ENCODE measurements at regions not wholly inside any gene's neighbourhood (a gene's known extent, or its start where the extent isn't known, plus 50 kb on each side); places are given as distances from the start of the nearest gene placed in this dataset.

GRCh38 chr14:86525673-86526072 is 995.7 kb downstream of the FLRT2 start:
- no peaks in the 10 kb centered on the region for H3K36me3 ChIP-seq (ENCODE audit: insufficient read depth)
- H3K4me1 ChIP-seq (ENCODE audit: low read depth, poor library complexity, severe bottlenecking): no peaks in the 10 kb centered on the region
- H3K27ac ChIP-seq: no peak overlapping the region
- H2AFZ ChIP-seq (ENCODE audit: low read depth): no peak overlapping the region
- TF ChIP-seq CTCF (conservative IDR thresholded peaks at IDR 0.05; ENCODE audit: low read depth, low read length): no peak
- no peak overlapping the region for H3K9ac ChIP-seq
- H3K4me3 ChIP-seq (IDR thresholded peaks at IDR 0.05; ENCODE audit: insufficient read depth, low read depth, low read length): no peak overlapping the region
- H3K27me3 ChIP-seq (ENCODE audit: insufficient read depth, low read depth): no peaks in the 10 kb centered on the region
- no peak overlapping the region for H3K4me2 ChIP-seq
- no peaks in the 10 kb centered on the region for H3K79me2 ChIP-seq (ENCODE audit: insufficient read depth, low read depth)
- no peaks in the 10 kb centered on the region for H4K20me1 ChIP-seq (ENCODE audit: insufficient read depth)

GRCh38 chr14:86521843-86522242 is 991.9 kb downstream of the FLRT2 start:
- no peak for TF ChIP-seq CTCF (conservative IDR thresholded peaks at IDR 0.05; ENCODE audit: low read depth, low read length)
- no peak overlapping the region for H3K4me3 ChIP-seq (IDR thresholded peaks at IDR 0.05; ENCODE audit: insufficient read depth, low read depth, low read length)
- no peaks in the 10 kb centered on the region for H4K20me1 ChIP-seq (ENCODE audit: insufficient read depth)
- no peak overlapping the region for H2AFZ ChIP-seq (ENCODE audit: low read depth)
- no peak overlapping the region for H3K27ac ChIP-seq
- H3K9ac ChIP-seq: no peak overlapping the region
- H3K36me3 ChIP-seq (ENCODE audit: insufficient read depth): no peaks in the 10 kb centered on the region
- H3K4me2 ChIP-seq: no peak overlapping the region
- no peaks in the 10 kb centered on the region for H3K4me1 ChIP-seq (ENCODE audit: low read depth, poor library complexity, severe bottlenecking)
- H3K79me2 ChIP-seq (ENCODE audit: insufficient read depth, low read depth): no peaks in the 10 kb centered on the region
- no peaks in the 10 kb centered on the region for H3K27me3 ChIP-seq (ENCODE audit: insufficient read depth, low read depth)

- Histone ChIP-seq H3K4me1 (ENCODE audit: low read depth, poor library complexity, severe bottlenecking) (no peaks in the 10 kb centered on the region), H3K79me2 (ENCODE audit: insufficient read depth, low read depth) (no peaks in the 10 kb centered on the region), H3K27me3 (ENCODE audit: insufficient read depth, low read depth) (no peaks in the 10 kb centered on the region), H3K9ac (no peak overlapping the region), H3K27ac (no peak overlapping the region), H2AFZ (ENCODE audit: low read depth) (no peak overlapping the region), H3K4me3 (IDR thresholded peaks at IDR 0.05; ENCODE audit: insufficient read depth, low read depth, low read length) (no peak overlapping the region), H3K36me3 (ENCODE audit: insufficient read depth) (no peaks in the 10 kb centered on the region), H3K4me2 (no peak overlapping the region), H4K20me1 (ENCODE audit: insufficient read depth) (no peaks in the 10 kb centered on the region)
- no peak for TF ChIP-seq CTCF (conservative IDR thresholded peaks at IDR 0.05; ENCODE audit: low read depth, low read length)
Measured at GRCh38 chr14:86521031-86521730, 991.2 kb downstream of the FLRT2 start.

GRCh38 chr14:86518298-86518697 is 988.4 kb downstream of the FLRT2 start:
- H3K4me1 ChIP-seq (ENCODE audit: low read depth, poor library complexity, severe bottlenecking): no peaks in the 10 kb centered on the region
- no peaks in the 10 kb centered on the region for H3K36me3 ChIP-seq (ENCODE audit: insufficient read depth)
- TF ChIP-seq CTCF (conservative IDR thresholded peaks at IDR 0.05; ENCODE audit: low read depth, low read length): no peak
- H3K4me2 ChIP-seq: no peak overlapping the region
- no peak overlapping the region for H3K9ac ChIP-seq
- H3K27ac ChIP-seq: no peak overlapping the region
- H2AFZ ChIP-seq (ENCODE audit: low read depth): no peak overlapping the region
- no peaks in the 10 kb centered on the region for H3K27me3 ChIP-seq (ENCODE audit: insufficient read depth, low read depth)
- H3K4me3 ChIP-seq (IDR thresholded peaks at IDR 0.05; ENCODE audit: insufficient read depth, low read depth, low read length): no peak overlapping the region
- no peaks in the 10 kb centered on the region for H3K79me2 ChIP-seq (ENCODE audit: insufficient read depth, low read depth)
- H4K20me1 ChIP-seq (ENCODE audit: insufficient read depth): no peaks in the 10 kb centered on the region

All from KMS-11 (cell line).